H9 (cell line): ENCODE measurements at regions not wholly inside any gene's neighbourhood (a gene's known extent, or its start where the extent isn't known, plus 50 kb on each side); places are given as distances from the start of the nearest gene placed in this dataset.

Experiments used
- DNase-seq: peaks from one replicate; pipeline ENCODE4 v3.0.0-alpha.2; 2017
- H2AFZ ChIP-seq: one replicate; pipeline ENCODE4 v1.6.1; 2013; ENCODE audit warnings: mild to moderate bottlenecking, low read length, control low read depth, moderate library complexity
- H2AK5ac ChIP-seq: 2 replicates; pipeline ENCODE4 v1.6.1; 2013; ENCODE audit warnings: low read length, control low read depth, mixed read lengths; ENCODE audit not compliant: insufficient read length
- H2BK120ac ChIP-seq: one replicate; pipeline ENCODE4 v1.6.1; 2013; ENCODE audit warnings: low read depth, mild to moderate bottlenecking, low read length, control low read depth, inconsistent platforms; ENCODE audit not compliant: poor library complexity, severe bottlenecking
- H2BK12ac ChIP-seq: 2 replicates; pipeline ENCODE4 v1.6.1; 2013; ENCODE audit warnings: low read length, control low read depth, mixed read lengths, low read depth; ENCODE audit not compliant: insufficient read length
- H2BK15ac ChIP-seq: 2 replicates; pipeline ENCODE4 v1.6.1; 2013; ENCODE audit warnings: low read depth, low read length, control low read depth
- H2BK20ac ChIP-seq: one replicate; pipeline ENCODE4 v1.6.1; 2013; ENCODE audit warnings: low read depth, mild to moderate bottlenecking, low read length, control low read depth, inconsistent platforms; ENCODE audit not compliant: poor library complexity, severe bottlenecking
- H2BK5ac ChIP-seq: 2 replicates; pipeline ENCODE4 v1.6.1; 2013; ENCODE audit warnings: low read length, control low read depth, mixed read lengths; ENCODE audit not compliant: insufficient read length
- H3K14ac ChIP-seq: 2 replicates; pipeline ENCODE4 v1.6.1; 2013; ENCODE audit warnings: low read length, control low read depth; ENCODE audit not compliant: insufficient read depth
- H3K18ac ChIP-seq: 2 replicates; pipeline ENCODE4 v1.6.1; 2013; ENCODE audit warnings: low read depth, mild to moderate bottlenecking, mixed read lengths, low read length, control low read depth; ENCODE audit not compliant: insufficient read length
- H3K23ac ChIP-seq: 2 replicates; pipeline ENCODE4 v1.6.1; 2013; ENCODE audit warnings: low read length, control low read depth, mixed read lengths, low read depth; ENCODE audit not compliant: insufficient read length
- H3K23me2 ChIP-seq: 2 replicates; pipeline ENCODE4 v1.6.1; 2013; ENCODE audit warnings: low read depth, mild to moderate bottlenecking, mixed read lengths, low read length, control low read depth; ENCODE audit not compliant: insufficient read length, poor library complexity, severe bottlenecking
- H3K27ac ChIP-seq: 2 replicates; pipeline ENCODE4 v1.5.1; 2013; ENCODE audit warnings: low read length, control low read depth, mixed read lengths, low read depth; ENCODE audit not compliant: insufficient read length
- H3K27me3 ChIP-seq: 2 replicates; pipeline ENCODE4 v1.6.1; 2013; ENCODE audit warnings: low read length, control low read depth, inconsistent platforms; ENCODE audit not compliant: insufficient read depth
- H3K4ac ChIP-seq: 2 replicates; pipeline ENCODE4 v1.6.1; 2013; ENCODE audit warnings: low read depth, mild to moderate bottlenecking, control low read depth, inconsistent platforms, low read length, moderate library complexity
- H3K4me1 ChIP-seq: 2 replicates; pipeline ENCODE4 v1.6.1; 2013; ENCODE audit warnings: low read length, control low read depth, inconsistent platforms; ENCODE audit not compliant: insufficient read depth
- H3K4me2 ChIP-seq: 2 replicates; pipeline ENCODE4 v1.6.1; 2013; ENCODE audit warnings: low read length, control low read depth, mixed read lengths; ENCODE audit not compliant: insufficient read length, insufficient read depth
- H3K56ac ChIP-seq: 2 replicates; pipeline ENCODE4 v1.6.1; 2013; ENCODE audit warnings: low read depth, mild to moderate bottlenecking, mixed read lengths, low read length, control low read depth; ENCODE audit not compliant: insufficient read length
- H3K79me1 ChIP-seq: 2 replicates; pipeline ENCODE4 v1.6.1; 2013; ENCODE audit warnings: low read depth, mild to moderate bottlenecking, moderate library complexity, low read length, control low read depth, inconsistent platforms; ENCODE audit not compliant: insufficient read depth, poor library complexity, severe bottlenecking
- H3K79me2 ChIP-seq: 2 replicates; pipeline ENCODE4 v1.6.1; 2013; ENCODE audit warnings: low read length, control low read depth, inconsistent platforms; ENCODE audit not compliant: insufficient read depth
- H3K9ac ChIP-seq: 2 replicates; pipeline ENCODE4 v1.6.1; 2013; ENCODE audit warnings: low read length, control low read depth, mixed read lengths; ENCODE audit not compliant: insufficient read length; ENCODE audit errors: extremely low read depth
- H3K9me3 ChIP-seq: one replicate; pipeline ENCODE4 v1.6.1; 2013; ENCODE audit warnings: low read depth, low read length, inconsistent platforms; ENCODE audit not compliant: control insufficient read depth
- H3T11ph ChIP-seq: one replicate; pipeline ENCODE4 v1.6.1; 2013; ENCODE audit warnings: mild to moderate bottlenecking, low read length, control low read depth, inconsistent platforms
- H4K20me1 ChIP-seq: one replicate; pipeline ENCODE4 v1.6.1; 2013; ENCODE audit not compliant: control insufficient read depth, insufficient read length, insufficient read depth
- H4K5ac ChIP-seq: 2 replicates; pipeline ENCODE4 v1.6.1; 2013; ENCODE audit warnings: low read depth, mild to moderate bottlenecking, mixed read lengths, low read length, control low read depth; ENCODE audit not compliant: insufficient read length
- H4K8ac ChIP-seq: replicated peaks from 2 replicates; pipeline ENCODE4 v1.6.1; 2013; ENCODE audit warnings: low read length, control low read depth, mixed read lengths, low read depth; ENCODE audit not compliant: insufficient read length
- H4K91ac ChIP-seq: 2 replicates; pipeline ENCODE4 v1.6.1; 2013; ENCODE audit warnings: low read depth, mild to moderate bottlenecking, moderate library complexity, mixed read lengths, low read length, control low read depth; ENCODE audit not compliant: insufficient read length
- H3K27ac Mint-ChIP-seq, 3 experiments: 2 replicates in 2 of 3; 3 replicates in 1 of 3; pipeline ENCODE4 v1.8.0; 2020 to 2021; ENCODE audit warnings: mixed read lengths in 3 of 3, mild to moderate bottlenecking in 1 of 3, moderate library complexity in 1 of 3
- H3K27me3 Mint-ChIP-seq: 2 replicates; pipeline ENCODE4 v1.8.0; 2021; ENCODE audit warnings: low read depth, mild to moderate bottlenecking, moderate library complexity, mixed read lengths
- H3K36me3 Mint-ChIP-seq, 3 experiments: 2 replicates in 2 of 3; 3 replicates in 1 of 3; pipeline ENCODE4 v1.8.0; 2020 to 2021; ENCODE audit warnings: low read depth in 3 of 3, mixed read lengths in 3 of 3; ENCODE audit not compliant: insufficient read depth in 1 of 3
- H3K4me1 Mint-ChIP-seq, 2 experiments: 2 replicates each; pipeline ENCODE4 v1.8.0; 2020; ENCODE audit warnings: mixed read lengths in 2 of 2
- H3K4me3 Mint-ChIP-seq, 2 experiments: 2 replicates in 1 of 2; 3 replicates in 1 of 2; pipeline ENCODE4 v1.8.0; 2020 to 2021; ENCODE audit warnings: mild to moderate bottlenecking in 2 of 2, mixed read lengths in 2 of 2, moderate library complexity in 1 of 2
- H3K9me3 Mint-ChIP-seq, 2 experiments: 2 replicates in 1 of 2; 3 replicates in 1 of 2; pipeline ENCODE4 v1.8.0; 2020; ENCODE audit warnings: mild to moderate bottlenecking in 2 of 2, mixed read lengths in 2 of 2, moderate library complexity in 1 of 2
- WGBS: extraction: QIAGEN DNeasy Blood & Tissue Kit; methylation state at CpG from one replicate; pipeline ENCODE4 v1.1.7; 2013; ENCODE audit warnings: missing lambda C conversion rate, low lambda C conversion rate, mixed read lengths; ENCODE audit not compliant: insufficient read length; ENCODE audit errors: extremely low coverage; 5-methylcytosine and 5-hydroxymethylcytosine counted together
- TF ChIP-seq, protein P1 (sequence below): fragments of 200-600 bp; sonication (generic); conservative IDR thresholded peaks from 3 replicates; pipeline ENCODE4 v1.8.0; 2021; ENCODE audit warnings: antibody characterized with exemption, mild to moderate bottlenecking

DNA sequence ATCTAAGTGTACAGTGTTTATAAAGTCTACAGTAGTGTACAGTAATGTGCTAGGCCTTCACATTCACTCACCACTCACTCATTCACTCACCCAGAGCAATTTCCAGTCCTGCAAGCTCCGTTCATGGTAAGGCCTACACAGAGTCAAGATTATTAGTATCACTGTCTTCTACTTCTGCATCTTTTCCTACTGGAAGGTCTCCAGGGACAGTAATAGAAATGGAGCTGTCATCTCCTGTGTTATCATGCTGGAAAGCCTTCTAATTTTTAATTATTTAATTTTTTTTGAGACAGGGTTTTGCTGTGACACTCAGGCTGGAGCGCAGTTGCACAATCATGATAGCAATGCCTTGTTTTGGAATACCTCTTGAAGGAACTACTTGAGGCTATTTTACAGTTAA is 207.0 kb downstream of the HTR7 start:
- Mint-ChIP-seq H3K36me3 (peaks cover 0 to 17% (median 5%) of the 10 kb centered on the region in 3 experiments; a peak in 4 of 7 replicates), H3K27ac (no peak overlapping the region), H3K4me1 (peaks cover 0 to 2% of the 10 kb centered on the region in 2 experiments; a peak in 1 of 4 replicates), H3K27me3 (no peaks in the 10 kb centered on the region), H3K4me3 (no peak overlapping the region), H3K9me3 (peaks cover 5 to 7% of the 10 kb centered on the region in 2 experiments)
- Histone ChIP-seq H3K79me1 (no peaks in the 10 kb centered on the region), H3K27ac (no peak overlapping the region), H2BK20ac (no peak overlapping the region), H3K14ac (no peak overlapping the region), H4K91ac (no peak overlapping the region), H3K79me2 (no peaks in the 10 kb centered on the region), H3K9ac (no peak overlapping the region), H4K20me1 (no peaks in the 10 kb centered on the region), H2AFZ (no peak overlapping the region), H3K27me3 (no peaks in the 10 kb centered on the region), H3K9me3 (no peaks in the 10 kb centered on the region), H3K4me2 (no peak overlapping the region), H2BK12ac (no peak overlapping the region), H3K4me1 (no peaks in the 10 kb centered on the region), H3K23me2 (no peaks in the 10 kb centered on the region), H2BK120ac (no peak overlapping the region), H3K4ac (no peak overlapping the region), H2AK5ac (no peak overlapping the region), H3K56ac (no peak overlapping the region), H2BK15ac (no peak overlapping the region), H4K8ac (no peak overlapping the region), H3T11ph (no peak overlapping the region), H2BK5ac (no peak overlapping the region), H3K23ac (no peak overlapping the region), H3K18ac (no peak overlapping the region), H4K5ac (no peak overlapping the region)
- DNase-seq = no peak
- TF ChIP-seq, protein P1, sequence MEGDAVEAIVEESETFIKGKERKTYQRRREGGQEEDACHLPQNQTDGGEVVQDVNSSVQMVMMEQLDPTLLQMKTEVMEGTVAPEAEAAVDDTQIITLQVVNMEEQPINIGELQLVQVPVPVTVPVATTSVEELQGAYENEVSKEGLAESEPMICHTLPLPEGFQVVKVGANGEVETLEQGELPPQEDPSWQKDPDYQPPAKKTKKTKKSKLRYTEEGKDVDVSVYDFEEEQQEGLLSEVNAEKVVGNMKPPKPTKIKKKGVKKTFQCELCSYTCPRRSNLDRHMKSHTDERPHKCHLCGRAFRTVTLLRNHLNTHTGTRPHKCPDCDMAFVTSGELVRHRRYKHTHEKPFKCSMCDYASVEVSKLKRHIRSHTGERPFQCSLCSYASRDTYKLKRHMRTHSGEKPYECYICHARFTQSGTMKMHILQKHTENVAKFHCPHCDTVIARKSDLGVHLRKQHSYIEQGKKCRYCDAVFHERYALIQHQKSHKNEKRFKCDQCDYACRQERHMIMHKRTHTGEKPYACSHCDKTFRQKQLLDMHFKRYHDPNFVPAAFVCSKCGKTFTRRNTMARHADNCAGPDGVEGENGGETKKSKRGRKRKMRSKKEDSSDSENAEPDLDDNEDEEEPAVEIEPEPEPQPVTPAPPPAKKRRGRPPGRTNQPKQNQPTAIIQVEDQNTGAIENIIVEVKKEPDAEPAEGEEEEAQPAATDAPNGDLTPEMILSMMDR = no peak
- WGBS = no CpG with 5 or more reads among the region's 2 CpGs
